HL-60 (cell line): ENCODE measurements at regions not wholly inside any gene's neighbourhood (a gene's known extent, or its start where the extent isn't known, plus 50 kb on each side); places are given as distances from the start of the nearest gene placed in this dataset.

Experiments
- DNase-seq, 2 experiments: peaks; one replicate each; pipeline ENCODE4 v3.0.0-alpha.2; 2010 to 2020; ENCODE audit warnings: low read depth in 1 of 2, low spot score in 1 of 2
- H3K27ac ChIP-seq: fragments of 250-450 bp; sonication (Bioruptor Pico); replicated peaks from 2 replicates; pipeline ENCODE4 v1.5.1; 2020; ENCODE audit warnings: mild to moderate bottlenecking, moderate library complexity
- H3K27me3 ChIP-seq: fragments of 250-450 bp; sonication (Bioruptor Pico); 2 replicates; pipeline ENCODE4 v1.5.1; 2021; ENCODE audit warnings: mild to moderate bottlenecking, moderate library complexity; ENCODE audit not compliant: insufficient read depth, poor library complexity, severe bottlenecking
- H3K4me3 ChIP-seq: replicated peaks from 2 replicates; pipeline ENCODE4 v1.5.1; 2011; ENCODE audit warnings: mild to moderate bottlenecking, control low read depth, low read length; ENCODE audit not compliant: insufficient read depth
- GABPA ChIP-seq: IDR thresholded peaks from 2 replicates; pipeline ENCODE4 v1.6.1; 2012; ENCODE audit warnings: low read depth
- POLR2AphosphoS5 ChIP-seq: IDR thresholded peaks from 2 replicates; pipeline ENCODE4 v1.6.1; 2012; ENCODE audit warnings: low read depth
- SPI1 ChIP-seq: IDR thresholded peaks from 2 replicates; pipeline ENCODE4 v1.6.1; 2012; ENCODE audit warnings: low read depth, mild to moderate bottlenecking, borderline replicate concordance
- TF ChIP-seq, protein P1 (sequence below): IDR thresholded peaks from 2 replicates; pipeline ENCODE4 v1.6.1; 2012; ENCODE audit warnings: low read depth; ENCODE audit not compliant: insufficient replicate concordance
- TF ChIP-seq, protein P2 (sequence below): IDR thresholded peaks from one replicate; pipeline ENCODE4 v1.5.1; 2011; ENCODE audit warnings: low read length, control low read depth, inconsistent platforms; ENCODE audit not compliant: insufficient read depth

DNA sequence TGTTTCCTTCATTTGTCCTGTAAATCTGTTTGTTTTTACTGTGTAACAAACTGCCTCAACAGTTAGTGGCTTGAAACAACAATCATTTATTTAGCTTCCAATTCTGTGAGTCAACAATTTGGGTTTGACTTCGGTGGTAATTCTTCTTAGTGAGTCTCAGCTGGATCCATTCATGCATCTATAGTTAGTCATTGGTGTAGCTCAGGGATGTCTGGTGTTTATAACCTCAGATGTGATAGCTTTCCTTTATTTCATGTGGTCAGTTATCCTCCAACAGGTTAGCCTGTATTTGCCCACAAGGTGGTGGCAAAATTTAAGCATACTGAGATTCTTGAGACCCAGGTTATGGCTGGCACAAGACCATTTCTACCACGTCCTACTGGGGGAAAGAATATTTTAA is 1267.2 kb downstream of the RAPGEF2 start:
- Histone ChIP-seq H3K27ac (no peak overlapping the region), H3K27me3 (no peaks in the 10 kb centered on the region), H3K4me3 (no peak overlapping the region)
- TF ChIP-seq GABPA (no peak), SPI1 (no peak), POLR2AphosphoS5 (no peak)
- TF ChIP-seq, protein P1, sequence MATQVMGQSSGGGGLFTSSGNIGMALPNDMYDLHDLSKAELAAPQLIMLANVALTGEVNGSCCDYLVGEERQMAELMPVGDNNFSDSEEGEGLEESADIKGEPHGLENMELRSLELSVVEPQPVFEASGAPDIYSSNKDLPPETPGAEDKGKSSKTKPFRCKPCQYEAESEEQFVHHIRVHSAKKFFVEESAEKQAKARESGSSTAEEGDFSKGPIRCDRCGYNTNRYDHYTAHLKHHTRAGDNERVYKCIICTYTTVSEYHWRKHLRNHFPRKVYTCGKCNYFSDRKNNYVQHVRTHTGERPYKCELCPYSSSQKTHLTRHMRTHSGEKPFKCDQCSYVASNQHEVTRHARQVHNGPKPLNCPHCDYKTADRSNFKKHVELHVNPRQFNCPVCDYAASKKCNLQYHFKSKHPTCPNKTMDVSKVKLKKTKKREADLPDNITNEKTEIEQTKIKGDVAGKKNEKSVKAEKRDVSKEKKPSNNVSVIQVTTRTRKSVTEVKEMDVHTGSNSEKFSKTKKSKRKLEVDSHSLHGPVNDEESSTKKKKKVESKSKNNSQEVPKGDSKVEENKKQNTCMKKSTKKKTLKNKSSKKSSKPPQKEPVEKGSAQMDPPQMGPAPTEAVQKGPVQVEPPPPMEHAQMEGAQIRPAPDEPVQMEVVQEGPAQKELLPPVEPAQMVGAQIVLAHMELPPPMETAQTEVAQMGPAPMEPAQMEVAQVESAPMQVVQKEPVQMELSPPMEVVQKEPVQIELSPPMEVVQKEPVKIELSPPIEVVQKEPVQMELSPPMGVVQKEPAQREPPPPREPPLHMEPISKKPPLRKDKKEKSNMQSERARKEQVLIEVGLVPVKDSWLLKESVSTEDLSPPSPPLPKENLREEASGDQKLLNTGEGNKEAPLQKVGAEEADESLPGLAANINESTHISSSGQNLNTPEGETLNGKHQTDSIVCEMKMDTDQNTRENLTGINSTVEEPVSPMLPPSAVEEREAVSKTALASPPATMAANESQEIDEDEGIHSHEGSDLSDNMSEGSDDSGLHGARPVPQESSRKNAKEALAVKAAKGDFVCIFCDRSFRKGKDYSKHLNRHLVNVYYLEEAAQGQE: no peak
- TF ChIP-seq, protein P2, sequence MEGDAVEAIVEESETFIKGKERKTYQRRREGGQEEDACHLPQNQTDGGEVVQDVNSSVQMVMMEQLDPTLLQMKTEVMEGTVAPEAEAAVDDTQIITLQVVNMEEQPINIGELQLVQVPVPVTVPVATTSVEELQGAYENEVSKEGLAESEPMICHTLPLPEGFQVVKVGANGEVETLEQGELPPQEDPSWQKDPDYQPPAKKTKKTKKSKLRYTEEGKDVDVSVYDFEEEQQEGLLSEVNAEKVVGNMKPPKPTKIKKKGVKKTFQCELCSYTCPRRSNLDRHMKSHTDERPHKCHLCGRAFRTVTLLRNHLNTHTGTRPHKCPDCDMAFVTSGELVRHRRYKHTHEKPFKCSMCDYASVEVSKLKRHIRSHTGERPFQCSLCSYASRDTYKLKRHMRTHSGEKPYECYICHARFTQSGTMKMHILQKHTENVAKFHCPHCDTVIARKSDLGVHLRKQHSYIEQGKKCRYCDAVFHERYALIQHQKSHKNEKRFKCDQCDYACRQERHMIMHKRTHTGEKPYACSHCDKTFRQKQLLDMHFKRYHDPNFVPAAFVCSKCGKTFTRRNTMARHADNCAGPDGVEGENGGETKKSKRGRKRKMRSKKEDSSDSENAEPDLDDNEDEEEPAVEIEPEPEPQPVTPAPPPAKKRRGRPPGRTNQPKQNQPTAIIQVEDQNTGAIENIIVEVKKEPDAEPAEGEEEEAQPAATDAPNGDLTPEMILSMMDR: no peak
- DNase-seq: no peak

DNA sequence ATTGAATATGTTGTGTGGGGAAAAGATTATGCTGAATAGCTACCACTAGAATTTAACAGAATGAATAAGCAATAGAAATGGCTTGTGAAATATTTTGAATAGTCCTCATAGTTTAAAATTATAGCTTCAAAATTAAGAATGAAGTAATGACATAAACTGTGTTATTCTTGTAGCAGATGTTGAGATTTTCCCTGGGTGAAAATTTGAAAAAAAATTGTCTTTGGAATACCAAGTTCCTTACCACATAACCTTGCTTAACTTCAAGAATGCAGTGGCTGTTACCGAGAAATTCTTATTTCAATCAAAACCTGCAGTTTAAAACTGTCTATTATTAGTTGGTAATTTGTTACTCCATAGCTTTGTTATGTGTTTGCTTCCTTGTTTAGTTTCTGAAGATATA is 1268.6 kb downstream of the RAPGEF2 start:
- Histone ChIP-seq H3K27ac (no peak overlapping the region), H3K4me3 (no peak overlapping the region), H3K27me3 (no peaks in the 10 kb centered on the region)
- TF ChIP-seq, protein P2: no peak
- TF ChIP-seq POLR2AphosphoS5 (no peak), SPI1 (no peak), GABPA (no peak)
- TF ChIP-seq, protein P1: no peak
- no peak for DNase-seq

DNA sequence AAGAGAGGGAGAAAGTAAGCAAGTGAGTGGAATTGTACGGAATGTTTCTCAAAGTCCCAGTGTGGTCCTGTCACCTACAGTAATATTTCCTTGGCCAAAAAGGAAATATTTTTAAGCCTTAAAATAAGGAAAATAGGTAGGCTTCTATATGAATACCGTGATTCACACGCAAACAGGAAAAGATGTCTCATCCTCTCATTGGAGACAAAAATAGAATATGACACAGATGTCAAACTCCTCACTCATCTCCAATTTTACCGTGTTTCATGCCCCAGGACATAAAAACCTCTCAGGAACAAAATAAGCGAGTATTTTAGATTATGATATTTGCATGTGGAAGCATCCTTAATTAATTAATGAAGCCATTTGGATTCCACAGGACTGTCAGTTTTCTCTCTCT is 1269.5 kb downstream of the RAPGEF2 start:
- Histone ChIP-seq H3K27me3 (no peaks in the 10 kb centered on the region), H3K27ac (no peak overlapping the region), H3K4me3 (no peak overlapping the region)
- TF ChIP-seq SPI1 (no peak), GABPA (no peak), POLR2AphosphoS5 (no peak)
- TF ChIP-seq, protein P2: no peak
- TF ChIP-seq, protein P1: no peak
- DNase-seq: no peak
